Breast epithelium (tissue), 3 donors: ENCODE measurements at regions not wholly inside any gene's neighbourhood (a gene's known extent, or its start where the extent isn't known, plus 50 kb on each side); places are given as distances from the start of the nearest gene placed in this dataset.

Source experiments
- POLR2AphosphoS5 ChIP-seq, 3 donors: sonication (generic); formaldehyde crosslinking; IDR thresholded peaks; one replicate each; pipeline ENCODE4 v1.6.1; 2017; ENCODE audit warnings: antibody characterized with exemption in 3 of 3
- TF ChIP-seq, protein P1 (sequence below), 3 donors: fragments of 450-650 bp; IDR thresholded peaks; one replicate each; pipeline ENCODE4 v1.5.1; 2016 to 2017; ENCODE audit warnings: antibody characterized with exemption in 3 of 3, mild to moderate bottlenecking in 3 of 3, moderate library complexity in 3 of 3

GRCh38 chr4:10299601-10300000, 157.6 kb downstream of the ZNF518B start:
- TF ChIP-seq, protein P1, sequence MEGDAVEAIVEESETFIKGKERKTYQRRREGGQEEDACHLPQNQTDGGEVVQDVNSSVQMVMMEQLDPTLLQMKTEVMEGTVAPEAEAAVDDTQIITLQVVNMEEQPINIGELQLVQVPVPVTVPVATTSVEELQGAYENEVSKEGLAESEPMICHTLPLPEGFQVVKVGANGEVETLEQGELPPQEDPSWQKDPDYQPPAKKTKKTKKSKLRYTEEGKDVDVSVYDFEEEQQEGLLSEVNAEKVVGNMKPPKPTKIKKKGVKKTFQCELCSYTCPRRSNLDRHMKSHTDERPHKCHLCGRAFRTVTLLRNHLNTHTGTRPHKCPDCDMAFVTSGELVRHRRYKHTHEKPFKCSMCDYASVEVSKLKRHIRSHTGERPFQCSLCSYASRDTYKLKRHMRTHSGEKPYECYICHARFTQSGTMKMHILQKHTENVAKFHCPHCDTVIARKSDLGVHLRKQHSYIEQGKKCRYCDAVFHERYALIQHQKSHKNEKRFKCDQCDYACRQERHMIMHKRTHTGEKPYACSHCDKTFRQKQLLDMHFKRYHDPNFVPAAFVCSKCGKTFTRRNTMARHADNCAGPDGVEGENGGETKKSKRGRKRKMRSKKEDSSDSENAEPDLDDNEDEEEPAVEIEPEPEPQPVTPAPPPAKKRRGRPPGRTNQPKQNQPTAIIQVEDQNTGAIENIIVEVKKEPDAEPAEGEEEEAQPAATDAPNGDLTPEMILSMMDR (IDR thresholded peaks at IDR 0.05), result no peak
- TF ChIP-seq POLR2AphosphoS5 (IDR thresholded peaks at IDR 0.05), result no peak
